NCI-H1694 (cell line): ENCODE measurements at regions not wholly inside any gene's neighbourhood (a gene's known extent, or its start where the extent isn't known, plus 50 kb on each side); places are given as distances from the start of the nearest gene placed in this dataset.

Experiments
- DNase-seq: peaks from one replicate; lab custom pipeline; 2025; lab: John Stamatoyannopoulos, UW

- DNase-seq: no peak
These were observed 54.4 kb downstream of the ZNF503 start for GRCh38 chr10:75347186-75347585.

GRCh38 chr10:75345738-75346137 is 55.8 kb downstream of the ZNF503 start:
- no peak for DNase-seq

- no peak for DNase-seq
These were observed 57.4 kb downstream of the ZNF503 start for GRCh38 chr10:75344170-75344569.

- DNase-seq: no peak
These were observed 59.2 kb downstream of the ZNF503 start for GRCh38 chr10:75342397-75342796.

- DNase-seq: no peak
These were observed 65.6 kb downstream of the ZNF503 start for GRCh38 chr10:75335983-75336382.

- DNase-seq: peak; percentile 31
These were observed 66.4 kb downstream of the ZNF503 start for GRCh38 chr10:75335191-75335590.

GRCh38 chr10:75334720-75335119 is 66.8 kb downstream of the ZNF503 start:
- no peak for DNase-seq

- DNase-seq: no peak
These were observed 69.5 kb downstream of the ZNF503 start for GRCh38 chr10:75332081-75332480.

GRCh38 chr10:75331081-75331480 is 70.5 kb downstream of the ZNF503 start:
- no peak for DNase-seq

- no peak for DNase-seq
These were observed 72.3 kb downstream of the ZNF503 start for GRCh38 chr10:75329190-75329745.

- no peak for DNase-seq
These were observed 75.3 kb downstream of the ZNF503 start for GRCh38 chr10:75326306-75326705.

- DNase-seq: no peak
These were observed 82.3 kb downstream of the ZNF503 start for GRCh38 chr10:75319274-75319673.

- no peak for DNase-seq
These were observed 78.8 kb upstream of the COMTD1 start for GRCh38 chr10:75314570-75314969.

GRCh38 chr10:75312440-75312839 is 76.7 kb upstream of the COMTD1 start:
- no peak for DNase-seq

GRCh38 chr10:75305675-75306074 is 69.9 kb upstream of the COMTD1 start:
- no peak for DNase-seq

- no peak for DNase-seq
These were observed 69.1 kb upstream of the COMTD1 start for GRCh38 chr10:75304741-75305390.

- no peak for DNase-seq
These were observed 68.6 kb upstream of the COMTD1 start for GRCh38 chr10:75304313-75304712.

GRCh38 chr10:75303045-75303777 is 67.5 kb upstream of the COMTD1 start:
- no peak for DNase-seq

GRCh38 chr10:75302029-75302428 is 66.3 kb upstream of the COMTD1 start:
- no peak for DNase-seq

- DNase-seq: no peak
These were observed 61.4 kb upstream of the COMTD1 start for GRCh38 chr10:75297021-75297599.

GRCh38 chr10:75295868-75296441 is 60.2 kb upstream of the COMTD1 start:
- no peak for DNase-seq

GRCh38 chr10:75294866-75295701 is 59.3 kb upstream of the COMTD1 start:
- peak; percentile 62 for DNase-seq
